Suprapubic skin (tissue), 4 donors: ENCODE measurements at regions not wholly inside any gene's neighbourhood (a gene's known extent, or its start where the extent isn't known, plus 50 kb on each side); places are given as distances from the start of the nearest gene placed in this dataset.

ENCODE experiments used
- DNase-seq, 2 donors: peaks; one replicate each; pipeline ENCODE4 v3.0.0-alpha.2; 2019; ENCODE audit warnings: low spot score in 2 of 2
- H3K27ac ChIP-seq: fragments of 200-600 bp; sonication (generic); one replicate; pipeline ENCODE4 v1.5.1; 2019
- H3K27me3 ChIP-seq: fragments of 200-600 bp; sonication (generic); one replicate; pipeline ENCODE4 v1.5.1; 2019
- H3K36me3 ChIP-seq: fragments of 200-600 bp; sonication (generic); one replicate; pipeline ENCODE4 v1.5.1; 2019
- H3K4me1 ChIP-seq: fragments of 200-600 bp; sonication (generic); one replicate; pipeline ENCODE4 v1.5.1; 2019
- H3K4me3 ChIP-seq: fragments of 200-600 bp; sonication (generic); one replicate; pipeline ENCODE4 v1.5.1; 2019; ENCODE audit warnings: mild to moderate bottlenecking
- H3K9me3 ChIP-seq: fragments of 200-600 bp; sonication (generic); one replicate; pipeline ENCODE4 v1.5.1; 2019
- CTCF ChIP-seq, 2 donors: fragments of 200-600 bp in 1 of 2; fragments of 450-650 bp in 1 of 2; sonication (generic) in 1 of 2; IDR thresholded peaks; one replicate each; pipeline ENCODE4 v1.5.1; 2016 to 2019; ENCODE audit warnings: antibody characterized with exemption in 2 of 2, mild to moderate bottlenecking in 1 of 2, moderate library complexity in 1 of 2
- EP300 ChIP-seq: sonication (generic); formaldehyde crosslinking; IDR thresholded peaks from one replicate; pipeline ENCODE4 v1.6.1; 2017; ENCODE audit warnings: antibody characterized with exemption
- POLR2A ChIP-seq, 2 donors: fragments of 450-650 bp; IDR thresholded peaks; one replicate each; pipeline ENCODE4 v1.6.1; 2017; ENCODE audit warnings: antibody characterized with exemption in 2 of 2, mild to moderate bottlenecking in 2 of 2, moderate library complexity in 2 of 2
- POLR2AphosphoS5 ChIP-seq, 3 donors: sonication (generic); formaldehyde crosslinking; IDR thresholded peaks; one replicate each; pipeline ENCODE4 v1.6.1; 2017; ENCODE audit warnings: antibody characterized with exemption in 3 of 3
- WGBS: methylation state at CpG from one replicate; pipeline ENCODE4 v1.1.5; 2018; 5-methylcytosine and 5-hydroxymethylcytosine counted together

DNA sequence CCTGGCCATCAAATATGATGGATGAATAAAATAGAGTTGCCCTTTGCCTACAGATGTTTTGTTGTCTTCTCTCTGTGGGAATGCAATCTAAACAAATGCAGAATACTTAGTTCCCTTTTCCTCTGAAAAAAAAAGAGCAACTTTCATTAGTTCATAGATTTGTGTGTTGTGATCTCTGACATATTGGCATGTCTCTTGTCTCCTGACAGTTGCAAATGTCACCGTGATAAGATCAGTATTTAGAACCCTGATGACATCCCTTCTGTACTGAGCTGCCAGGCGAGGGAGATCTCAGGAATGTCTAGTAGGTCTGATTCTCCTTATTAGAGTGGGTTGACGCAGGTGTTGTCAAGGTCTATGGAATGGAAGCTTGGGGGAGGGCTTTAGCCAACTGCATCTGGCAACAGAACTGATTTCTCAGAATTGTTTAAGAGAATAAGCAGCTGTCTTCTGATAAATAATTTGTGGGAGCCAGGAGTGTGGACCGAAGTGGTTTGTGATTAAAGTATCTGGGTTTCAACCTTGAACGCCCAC is 130.4 kb downstream of the GALR1 start:
- TF ChIP-seq EP300 (no peak), CTCF (IDR thresholded peaks at IDR 0.05) (no peak), POLR2AphosphoS5 (IDR thresholded peaks at IDR 0.05) (no peak), POLR2A (IDR thresholded peaks at IDR 0.05) (no peak)
- no peaks in the 10 kb centered on the region for H3K4me1 ChIP-seq
- no peak overlapping the region for H3K27ac ChIP-seq
- H3K27me3 ChIP-seq: no peaks in the 10 kb centered on the region
- 66% methylated on average over 5 of the region's 5 CpGs for WGBS
- DNase-seq: no peak
- H3K36me3 ChIP-seq: no peaks in the 10 kb centered on the region
- H3K9me3 ChIP-seq: peaks cover 5% of the 10 kb centered on the region
- H3K4me3 ChIP-seq: no peak overlapping the region

DNA sequence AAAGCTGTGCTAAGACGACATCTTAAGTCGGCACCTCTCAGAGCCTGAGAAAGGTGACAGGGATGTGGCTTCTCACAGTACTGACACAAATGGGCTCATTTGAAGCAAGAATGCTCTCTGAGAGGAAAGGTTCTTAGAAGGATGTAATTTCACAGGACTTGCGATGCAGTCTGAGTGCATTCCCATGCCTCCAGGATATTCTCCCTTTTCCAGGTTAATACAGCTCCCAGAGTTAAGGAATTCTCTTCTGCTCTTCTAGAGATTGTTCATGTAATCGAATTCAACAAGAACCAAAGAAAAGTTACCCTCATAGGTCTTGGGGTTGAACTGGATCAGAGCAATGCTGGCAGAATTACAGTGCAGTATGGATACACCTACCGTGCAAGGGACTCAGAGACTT is 131.0 kb downstream of the GALR1 start:
- H3K4me3 ChIP-seq: no peak overlapping the region
- TF ChIP-seq POLR2A (IDR thresholded peaks at IDR 0.05): no peak
- no peak for TF ChIP-seq CTCF (IDR thresholded peaks at IDR 0.05)
- TF ChIP-seq POLR2AphosphoS5 (IDR thresholded peaks at IDR 0.05): no peak

DNA sequence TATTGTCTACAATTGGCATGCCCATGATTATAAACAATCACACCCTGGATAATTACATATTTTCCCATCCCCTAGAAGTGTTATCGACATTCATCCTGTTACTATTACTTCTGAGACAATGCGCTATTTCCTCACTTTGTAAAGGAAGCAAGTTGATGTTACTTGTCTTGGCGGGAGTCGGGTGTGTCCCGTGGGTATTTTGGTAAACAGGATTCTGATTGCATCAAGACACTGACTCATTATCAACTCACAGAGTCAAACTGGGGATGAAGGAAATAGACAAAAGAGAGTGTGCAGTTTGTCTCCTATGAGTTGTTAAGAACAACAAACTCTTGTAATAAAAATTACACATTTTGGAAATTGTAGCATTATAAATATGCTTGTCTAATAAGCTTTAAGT is 142.7 kb downstream of the GALR1 start:
- Histone ChIP-seq H3K4me1 (peaks cover 6% of the 10 kb centered on the region), H3K36me3 (no peaks in the 10 kb centered on the region), H3K9me3 (no peaks in the 10 kb centered on the region), H3K27ac (no peak overlapping the region), H3K4me3 (no peak overlapping the region), H3K27me3 (no peaks in the 10 kb centered on the region)
- WGBS: 76% methylated on average over 5 of the region's 5 CpGs
- TF ChIP-seq CTCF (IDR thresholded peaks at IDR 0.05) (no peak), POLR2AphosphoS5 (IDR thresholded peaks at IDR 0.05) (no peak), POLR2A (IDR thresholded peaks at IDR 0.05) (no peak), EP300 (no peak)
- DNase-seq: no peak

More for the DNA sequence above, 131.0 kb downstream of the GALR1 start:
- Histone ChIP-seq H3K36me3 (no peaks in the 10 kb centered on the region), H3K9me3 (peaks cover 5% of the 10 kb centered on the region), H3K4me1 (no peaks in the 10 kb centered on the region), H3K27me3 (no peaks in the 10 kb centered on the region), H3K27ac (no peak overlapping the region)
- 88% methylated on average over 5 of the region's 5 CpGs for WGBS
- DNase-seq: no peak

GRCh38 chr18:77393519-77393918 is 143.9 kb downstream of the GALR1 start:
- no peak overlapping the region for H3K27ac ChIP-seq
- H3K36me3 ChIP-seq: no peaks in the 10 kb centered on the region
- 83% methylated on average over 5 of the region's 5 CpGs for WGBS
- no peaks in the 10 kb centered on the region for H3K27me3 ChIP-seq
- H3K4me3 ChIP-seq: no peak overlapping the region
- no peak for DNase-seq
- TF ChIP-seq POLR2A (IDR thresholded peaks at IDR 0.05): no peak
- no peak for TF ChIP-seq EP300
- TF ChIP-seq POLR2AphosphoS5 (IDR thresholded peaks at IDR 0.05): no peak
- no peak for TF ChIP-seq CTCF (IDR thresholded peaks at IDR 0.05)
- H3K9me3 ChIP-seq: no peaks in the 10 kb centered on the region
- H3K4me1 ChIP-seq: peaks cover 6% of the 10 kb centered on the region

- no peak for DNase-seq
- no peak overlapping the region for H3K27ac ChIP-seq
- TF ChIP-seq CTCF (IDR thresholded peaks at IDR 0.05) (no peak), EP300 (no peak), POLR2A (IDR thresholded peaks at IDR 0.05) (no peak), POLR2AphosphoS5 (IDR thresholded peaks at IDR 0.05) (no peak)
- H3K9me3 ChIP-seq: no peaks in the 10 kb centered on the region
- WGBS: 39% methylated on average over 2 of the region's 2 CpGs
- H3K4me1 ChIP-seq: peaks cover 6% of the 10 kb centered on the region
- no peak overlapping the region for H3K4me3 ChIP-seq
- no peaks in the 10 kb centered on the region for H3K27me3 ChIP-seq
- H3K36me3 ChIP-seq: no peaks in the 10 kb centered on the region
Observed at GRCh38 chr18:77395953-77396352, 146.3 kb downstream of the GALR1 start.
